ENCODE measurements at regions not wholly inside any gene's neighbourhood (a gene's known extent, or its start where the extent isn't known, plus 50 kb on each side); places are given as distances from the start of the nearest gene placed in this dataset.

DNA sequence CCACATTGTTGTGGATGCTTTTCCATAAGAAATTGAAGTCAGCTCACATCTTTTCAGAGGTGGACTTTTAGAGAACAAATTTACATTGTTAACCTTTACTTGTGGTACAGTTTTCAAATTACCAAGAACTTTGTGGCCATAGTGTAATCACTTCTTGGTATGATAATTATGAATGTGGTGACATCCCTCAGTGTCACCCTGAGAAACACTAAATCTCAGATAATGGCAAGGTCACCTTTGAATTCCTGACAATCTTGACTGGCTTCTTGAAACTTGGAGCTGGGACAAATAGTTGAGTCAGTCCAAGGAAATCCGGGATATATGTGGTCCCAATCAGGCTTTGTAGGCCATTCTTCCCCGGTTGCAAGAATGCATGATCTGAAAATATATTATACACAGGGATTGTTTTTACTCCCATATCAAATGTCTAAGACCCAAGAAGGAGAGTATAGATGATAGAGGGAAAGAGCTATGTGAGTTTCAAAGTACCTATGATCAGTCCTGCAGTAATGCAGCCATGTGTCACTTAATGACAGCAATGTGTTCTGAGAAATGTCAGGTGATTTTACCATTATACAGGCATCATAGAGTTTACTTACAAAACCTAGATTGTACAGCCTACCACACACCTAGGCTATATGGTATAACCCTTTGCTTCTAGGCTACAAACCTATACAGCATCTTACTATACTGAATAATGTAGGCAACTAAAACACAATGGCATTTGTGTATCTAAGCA is 120.8 kb upstream of the MTHFD1L start:
- H3K9me3 ChIP-seq, result no peaks in the 10 kb centered on the region
- no peak for DNase-seq
- TF ChIP-seq EP300 (IDR thresholded peaks at IDR 0.05), result no peak
- TF ChIP-seq, protein P1, sequence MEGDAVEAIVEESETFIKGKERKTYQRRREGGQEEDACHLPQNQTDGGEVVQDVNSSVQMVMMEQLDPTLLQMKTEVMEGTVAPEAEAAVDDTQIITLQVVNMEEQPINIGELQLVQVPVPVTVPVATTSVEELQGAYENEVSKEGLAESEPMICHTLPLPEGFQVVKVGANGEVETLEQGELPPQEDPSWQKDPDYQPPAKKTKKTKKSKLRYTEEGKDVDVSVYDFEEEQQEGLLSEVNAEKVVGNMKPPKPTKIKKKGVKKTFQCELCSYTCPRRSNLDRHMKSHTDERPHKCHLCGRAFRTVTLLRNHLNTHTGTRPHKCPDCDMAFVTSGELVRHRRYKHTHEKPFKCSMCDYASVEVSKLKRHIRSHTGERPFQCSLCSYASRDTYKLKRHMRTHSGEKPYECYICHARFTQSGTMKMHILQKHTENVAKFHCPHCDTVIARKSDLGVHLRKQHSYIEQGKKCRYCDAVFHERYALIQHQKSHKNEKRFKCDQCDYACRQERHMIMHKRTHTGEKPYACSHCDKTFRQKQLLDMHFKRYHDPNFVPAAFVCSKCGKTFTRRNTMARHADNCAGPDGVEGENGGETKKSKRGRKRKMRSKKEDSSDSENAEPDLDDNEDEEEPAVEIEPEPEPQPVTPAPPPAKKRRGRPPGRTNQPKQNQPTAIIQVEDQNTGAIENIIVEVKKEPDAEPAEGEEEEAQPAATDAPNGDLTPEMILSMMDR (IDR thresholded peaks at IDR 0.05), result no peak
- no peak for TF ChIP-seq POLR2AphosphoS5 (IDR thresholded peaks at IDR 0.05)
- no peak for TF ChIP-seq POLR2A (IDR thresholded peaks at IDR 0.05)

DNA sequence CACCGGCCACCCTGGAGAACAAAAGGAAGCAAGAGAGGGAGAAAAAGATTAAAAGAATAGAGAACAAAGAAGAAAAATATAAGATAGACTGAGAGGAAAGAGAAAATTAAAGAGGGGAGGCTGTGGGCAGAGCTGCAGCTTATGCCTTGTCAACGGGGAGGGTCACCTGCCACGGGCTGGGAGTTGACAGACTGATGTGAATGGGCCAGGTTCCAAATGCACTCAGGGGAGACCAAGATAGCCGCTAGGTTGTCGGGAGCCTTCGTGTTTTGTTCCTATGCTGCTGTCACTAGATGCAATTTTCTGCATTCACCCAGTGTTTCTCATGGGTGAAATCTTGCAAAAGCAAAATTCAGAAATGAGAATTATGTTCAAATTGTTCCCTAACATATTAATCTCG is 119.6 kb upstream of the MTHFD1L start:
- Histone ChIP-seq H3K36me3 (no peaks in the 10 kb centered on the region), H3K4me3 (no peak overlapping the region), H3K27ac (no peak overlapping the region), H3K4me1 (peaks cover 0 to 10% (median 0%) of the 10 kb centered on the region in 4 donors), H3K27me3 (no peaks in the 10 kb centered on the region), H3K9me3 (no peaks in the 10 kb centered on the region)
- ATAC-seq (ENCODE audit: low FRiP score in 2 of 2) (no peak), DNase-seq (no peak)
- WGBS, 2 donors, result 69 to 95% methylated on average over 7 of the region's 7 CpGs
- TF ChIP-seq EP300 (IDR thresholded peaks at IDR 0.05), result no peak
- TF ChIP-seq, protein P1 (IDR thresholded peaks at IDR 0.05), result no peak
- TF ChIP-seq POLR2A (IDR thresholded peaks at IDR 0.05), result no peak
- TF ChIP-seq POLR2AphosphoS5 (IDR thresholded peaks at IDR 0.05), result no peak

More for the DNA sequence above, 120.8 kb upstream of the MTHFD1L start:
- no peak for ATAC-seq (ENCODE audit: low FRiP score in 2 of 2)
- peaks cover 0 to 10% (median 0%) of the 10 kb centered on the region in 4 donors for H3K4me1 ChIP-seq
- no peaks in the 10 kb centered on the region for H3K27me3 ChIP-seq
- H3K36me3 ChIP-seq, result no peaks in the 10 kb centered on the region
- WGBS, 2 donors, result 85 to 92% methylated on average over 2 of the region's 2 CpGs
- no peak overlapping the region for H3K4me3 ChIP-seq
- no peak overlapping the region for H3K27ac ChIP-seq

DNA sequence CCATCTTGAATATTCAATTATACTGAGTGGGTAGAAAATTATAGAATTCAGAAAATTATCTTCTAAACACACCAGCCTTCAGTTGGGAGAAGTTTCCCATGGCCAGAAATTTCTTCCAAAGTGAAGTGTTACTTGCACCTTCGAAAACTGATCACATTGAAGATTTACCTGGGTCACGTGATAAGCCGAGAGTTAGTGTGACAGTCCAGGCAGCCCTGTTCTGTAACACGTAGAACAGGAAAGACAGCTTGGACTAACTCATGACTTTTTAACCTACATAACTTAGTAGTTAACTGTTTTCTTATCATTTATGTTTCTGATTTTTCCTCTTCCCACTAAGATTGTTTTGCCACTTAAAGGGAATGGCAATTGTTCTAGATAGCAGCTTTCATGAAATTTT is 118.3 kb upstream of the MTHFD1L start:
- peaks cover 0 to 4% (median 0%) of the 10 kb centered on the region in 4 donors for H3K4me1 ChIP-seq
- DNase-seq (no peak), ATAC-seq (ENCODE audit: low FRiP score in 2 of 2) (no peak)
- H3K4me3 ChIP-seq, result no peak overlapping the region
- no peak overlapping the region for H3K27ac ChIP-seq
- no peaks in the 10 kb centered on the region for H3K9me3 ChIP-seq
- no peaks in the 10 kb centered on the region for H3K27me3 ChIP-seq
- TF ChIP-seq EP300 (IDR thresholded peaks at IDR 0.05) (no peak), POLR2AphosphoS5 (IDR thresholded peaks at IDR 0.05) (no peak), POLR2A (IDR thresholded peaks at IDR 0.05) (no peak)
- TF ChIP-seq, protein P1 (IDR thresholded peaks at IDR 0.05), result no peak
- H3K36me3 ChIP-seq, result peaks cover 0 to 4% (median 0%) of the 10 kb centered on the region in 4 donors
- WGBS, 2 donors, result 72 to 81% methylated on average over 4 of the region's 4 CpGs

DNA sequence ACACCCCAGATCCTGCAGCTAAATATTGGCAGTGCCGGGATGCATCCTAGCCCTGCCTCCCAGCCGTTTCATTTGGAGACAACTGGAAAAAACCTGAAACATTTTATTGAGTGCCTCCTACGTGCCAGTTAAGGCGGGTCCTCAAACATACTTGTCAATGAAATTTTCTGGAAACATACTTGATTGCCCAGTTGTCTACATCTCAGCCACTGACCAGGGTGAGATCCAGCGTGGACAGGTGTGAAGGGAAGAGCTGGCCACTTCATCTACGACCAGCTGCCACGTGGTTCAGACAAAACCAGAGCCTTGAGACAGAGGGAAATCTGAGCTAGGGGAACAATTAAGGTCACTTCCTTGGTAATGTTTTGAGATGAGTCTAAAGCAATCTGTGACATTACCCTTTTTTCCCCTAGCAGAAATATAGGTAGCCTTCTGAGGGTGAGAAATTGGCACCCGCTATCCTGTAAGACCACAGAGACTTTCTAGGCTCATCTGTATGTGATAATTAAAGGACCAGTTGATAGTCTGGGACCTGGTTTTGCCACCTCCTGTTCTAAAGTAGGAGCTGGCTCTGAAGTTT is 116.3 kb upstream of the MTHFD1L start:
- no peak overlapping the region for H3K4me3 ChIP-seq
- no peaks in the 10 kb centered on the region for H3K9me3 ChIP-seq
- H3K27me3 ChIP-seq, result no peaks in the 10 kb centered on the region
- H3K4me1 ChIP-seq, result peaks cover 0 to 5% (median 2%) of the 10 kb centered on the region in 4 donors
- WGBS, 2 donors, result 65 to 67% methylated on average over 8 of the region's 8 CpGs
- H3K36me3 ChIP-seq, result peaks cover 0 to 4% (median 0%) of the 10 kb centered on the region in 4 donors
- TF ChIP-seq EP300 (IDR thresholded peaks at IDR 0.05) (no peak), POLR2A (IDR thresholded peaks at IDR 0.05) (no peak), POLR2AphosphoS5 (IDR thresholded peaks at IDR 0.05) (no peak)
- TF ChIP-seq, protein P1 (IDR thresholded peaks at IDR 0.05), result no peak
- no peak for DNase-seq
- H3K27ac ChIP-seq, result no peak overlapping the region
- ATAC-seq (ENCODE audit: low FRiP score in 2 of 2), result no peak
